GM19397 (cell line): ENCODE measurements at regions not wholly inside any gene's neighbourhood (a gene's known extent, or its start where the extent isn't known, plus 50 kb on each side); places are given as distances from the start of the nearest gene placed in this dataset.
"Not testable (repeated sequence)": the region's sequence is repeated elsewhere in the genome, so short reads cannot be mapped to it uniquely, and the experiment has no call there.

Experiments
- ATAC-seq: cut with Tn5 transposase; IDR thresholded peaks from one replicate; pipeline ENCODE4 v1.9.1; 2021; ENCODE audit warnings: mild to moderate bottlenecking, moderate library complexity; ENCODE audit not compliant: unreplicated experiment

DNA sequence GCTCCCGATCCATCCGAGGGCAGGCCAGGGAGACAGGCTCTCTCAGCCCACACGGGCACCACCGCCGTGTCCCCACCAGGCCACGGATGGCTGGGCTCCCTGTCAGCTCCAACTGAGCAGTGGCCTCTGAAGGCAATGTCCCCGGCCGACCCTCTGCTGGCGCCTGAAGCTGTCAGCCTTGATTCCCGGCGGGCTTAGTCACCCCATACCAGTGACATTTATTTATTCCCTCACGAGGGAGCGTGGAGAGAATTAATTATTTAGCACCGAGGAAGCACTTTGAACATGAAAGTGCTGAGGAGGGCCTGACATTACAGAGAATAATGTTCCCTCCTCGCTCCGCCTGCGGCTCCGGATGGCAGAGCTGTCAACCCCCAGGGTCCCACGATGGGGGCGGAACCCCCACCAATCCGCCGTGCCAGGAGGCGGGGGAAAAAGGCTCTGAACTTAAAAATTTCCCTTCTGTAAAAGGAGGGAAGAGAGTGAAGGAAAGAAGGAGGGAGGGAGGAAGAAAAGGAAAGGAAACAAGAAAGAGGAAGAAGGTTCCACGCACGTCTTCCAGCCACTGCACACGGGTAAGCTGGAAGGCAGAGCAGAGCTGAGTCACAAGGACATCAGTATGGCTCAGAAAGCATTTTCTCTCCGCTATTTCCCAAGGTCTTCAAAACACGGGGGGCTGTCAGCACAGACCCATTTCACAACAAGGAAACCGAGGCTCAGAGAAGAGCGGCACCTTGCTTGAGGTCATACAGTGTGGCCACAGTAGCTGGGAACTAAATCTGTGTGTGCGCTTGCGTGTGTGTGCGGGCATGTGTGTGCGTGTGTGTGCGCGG, 108.7 kb upstream of the NCOR2 start:
- no peak for ATAC-seq

DNA sequence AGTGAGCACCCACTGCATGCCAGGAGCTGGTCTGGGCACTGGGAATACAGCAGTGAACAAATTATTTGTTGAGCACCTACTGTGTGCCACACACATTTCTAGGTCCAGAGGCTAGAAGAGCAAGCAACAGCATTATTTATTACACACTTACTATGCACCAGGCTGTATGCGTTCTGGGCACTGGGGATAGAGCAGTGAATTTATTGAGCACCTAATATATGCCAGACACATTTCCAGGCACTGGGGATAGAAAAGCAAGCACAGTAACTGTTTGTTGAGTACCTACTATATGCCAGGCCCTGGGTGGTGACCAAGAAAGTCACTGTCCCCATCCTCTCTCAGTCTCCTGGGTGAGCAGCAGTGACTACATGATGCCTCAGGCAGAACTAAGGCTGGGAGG, 107.5 kb upstream of the NCOR2 start:
- no peak for ATAC-seq

DNA sequence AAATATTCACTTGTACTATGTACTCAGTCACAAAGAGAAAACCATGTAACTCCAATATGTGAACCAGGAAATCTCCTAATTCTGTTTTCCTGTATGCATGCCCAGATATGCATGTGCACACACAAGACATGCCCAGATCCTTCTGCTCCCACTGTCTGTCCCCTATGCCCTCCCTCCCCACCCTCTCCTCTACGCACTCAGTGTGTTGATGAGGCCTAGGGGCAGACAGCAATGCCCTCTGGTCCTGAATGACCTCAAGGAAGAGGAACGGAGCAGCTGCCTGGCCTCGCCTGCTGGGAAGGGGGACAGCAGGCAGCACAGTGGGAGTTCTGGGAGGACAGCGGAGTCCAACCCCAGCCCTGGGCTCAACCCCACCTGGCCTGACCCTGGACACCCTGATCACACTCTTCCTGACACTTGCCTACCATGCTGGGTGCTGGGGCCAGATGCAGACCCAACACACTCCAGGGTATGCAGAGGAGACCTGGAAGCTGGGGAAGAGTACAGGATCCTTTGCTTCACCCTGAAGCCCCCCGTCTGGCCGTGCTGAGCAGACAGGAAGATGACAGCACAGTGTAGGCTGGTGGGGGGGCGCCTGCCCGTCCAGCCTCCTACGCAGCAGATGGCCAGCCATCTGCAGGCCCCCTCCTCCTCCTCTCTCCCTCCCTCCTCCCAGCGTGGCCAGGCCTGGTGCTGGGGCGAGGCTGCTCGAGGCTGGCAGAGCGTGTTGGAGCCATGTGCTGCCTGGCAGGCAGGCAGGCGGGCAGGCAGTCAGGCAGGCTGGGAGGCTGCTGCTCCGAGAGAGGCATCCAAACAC, 106.6 kb upstream of the NCOR2 start:
- no peak for ATAC-seq

DNA sequence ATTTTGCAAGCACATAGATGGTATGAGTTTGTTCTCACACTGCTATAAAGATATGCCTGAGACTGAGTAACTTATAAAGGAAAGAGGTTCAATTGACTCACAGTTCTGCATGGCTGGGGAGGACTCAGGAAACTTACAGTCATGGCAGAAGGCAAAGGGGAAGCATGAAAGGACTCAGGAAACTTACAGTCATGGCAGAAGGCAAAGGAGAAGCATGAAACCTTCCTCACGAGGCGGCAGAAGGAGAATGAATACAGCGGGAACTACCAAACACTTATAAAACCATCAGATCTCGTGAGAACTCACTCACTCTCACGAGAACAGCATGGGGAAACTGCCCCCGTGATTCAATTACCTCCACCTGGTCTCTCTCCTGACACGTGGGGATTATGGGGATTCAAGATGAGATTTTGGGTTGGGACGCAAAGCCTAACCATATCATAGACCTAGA, 101.9 kb upstream of the NCOR2 start:
- ATAC-seq = not testable (repeated sequence)

DNA sequence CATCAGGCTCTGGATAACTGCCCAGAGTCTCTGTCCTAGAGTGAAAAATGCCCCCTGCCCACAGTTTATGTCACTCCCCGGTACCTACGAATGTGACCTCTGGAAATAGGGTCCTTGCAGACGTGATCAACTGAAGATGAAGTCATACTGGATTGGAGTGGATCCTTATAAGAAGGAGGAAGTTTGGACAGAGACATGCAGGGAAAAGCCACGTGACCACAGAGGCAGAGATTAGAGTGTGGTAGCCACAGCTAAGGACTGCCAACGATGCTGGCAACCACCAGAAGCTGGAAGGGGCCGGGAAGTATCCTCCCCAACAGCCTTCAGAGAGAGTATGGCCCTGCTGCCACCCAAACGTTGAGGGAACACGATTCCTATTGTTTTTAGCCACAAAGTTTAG, 101.2 kb upstream of the NCOR2 start:
- ATAC-seq = no peak

DNA sequence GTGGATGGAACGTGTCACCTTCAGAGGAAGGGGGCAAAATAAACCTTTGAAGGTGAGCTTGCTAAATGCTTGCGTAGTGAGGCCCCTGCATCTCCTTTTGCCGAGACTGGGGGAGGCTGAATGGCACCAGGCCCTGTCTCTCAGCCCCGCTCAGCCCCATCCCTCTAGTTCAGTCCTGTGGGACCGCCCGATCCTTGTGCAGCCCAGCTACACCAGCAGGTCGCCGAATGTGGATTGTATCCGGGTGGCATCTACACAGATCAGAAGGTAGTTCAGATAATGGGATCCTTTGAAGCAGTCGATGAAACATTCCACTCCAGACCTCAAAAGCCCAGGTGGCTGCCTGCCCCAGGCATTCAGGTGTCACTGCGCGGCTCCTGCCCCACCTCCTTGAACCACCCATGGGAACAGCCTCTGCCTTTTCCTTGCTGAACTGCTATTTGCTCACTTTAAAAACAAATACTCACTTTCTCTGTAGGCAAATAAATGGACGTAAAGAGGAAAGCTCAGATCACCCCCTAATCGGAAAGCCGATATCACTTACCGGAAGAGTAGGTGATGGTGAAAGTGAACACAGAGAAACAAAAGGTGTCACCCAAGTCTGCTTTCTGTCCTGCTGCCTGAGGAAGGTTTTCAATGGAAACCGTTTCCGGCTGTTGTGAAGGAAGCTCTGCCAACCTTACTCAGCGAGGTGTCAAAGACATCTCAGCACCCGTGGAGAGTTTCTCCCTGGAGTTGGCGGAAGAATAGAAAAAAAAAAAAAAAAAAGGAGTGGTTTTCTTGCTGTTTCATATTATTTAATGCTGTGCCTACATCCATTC, 100.3 kb upstream of the NCOR2 start:
- no peak for ATAC-seq

DNA sequence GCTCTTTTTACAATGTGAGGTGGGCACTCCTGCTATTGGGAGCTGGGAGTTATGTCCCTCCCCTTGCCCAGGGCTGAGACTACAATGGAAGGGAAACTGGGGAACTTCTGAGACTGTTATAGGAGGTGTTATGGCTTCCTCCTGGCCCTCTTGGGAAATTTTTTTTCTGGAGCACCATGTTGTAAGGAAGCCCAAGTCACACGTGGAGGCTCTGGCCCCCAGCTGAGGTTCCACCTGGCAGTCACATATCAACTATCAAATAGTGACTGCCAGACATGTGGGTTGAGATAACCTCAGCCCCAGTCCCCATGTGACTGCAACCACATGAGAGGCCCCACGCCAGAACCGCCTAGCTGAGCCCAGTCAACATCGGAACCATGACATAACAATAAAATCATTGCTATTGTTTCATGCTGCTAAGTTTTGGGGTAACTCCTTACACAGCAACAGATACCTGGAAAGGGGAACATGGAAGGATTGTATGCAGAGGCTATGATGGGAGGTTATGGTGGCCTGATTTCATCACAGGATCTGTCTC, 99.4 kb upstream of the NCOR2 start:
- no peak for ATAC-seq

DNA sequence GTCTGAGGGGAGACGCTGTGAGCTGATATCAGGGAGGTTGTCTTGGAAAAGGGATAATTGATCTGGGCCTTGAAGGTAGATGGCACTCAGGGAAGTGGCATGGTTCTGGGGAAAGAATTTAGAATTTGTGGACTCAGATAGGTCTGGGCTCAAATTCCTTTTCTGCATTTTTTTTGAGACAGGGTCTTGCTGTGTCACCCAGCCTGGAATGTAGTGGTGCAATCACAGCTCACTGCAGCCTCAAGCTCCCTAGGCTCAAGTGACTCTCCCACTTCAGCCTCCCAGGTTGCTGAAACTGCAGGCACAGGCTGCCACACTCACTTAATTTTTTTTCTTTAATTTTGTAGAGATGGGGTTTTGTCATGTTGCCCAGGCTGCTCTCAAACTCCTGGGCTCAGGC, 98.1 kb upstream of the NCOR2 start:
- no peak for ATAC-seq

DNA sequence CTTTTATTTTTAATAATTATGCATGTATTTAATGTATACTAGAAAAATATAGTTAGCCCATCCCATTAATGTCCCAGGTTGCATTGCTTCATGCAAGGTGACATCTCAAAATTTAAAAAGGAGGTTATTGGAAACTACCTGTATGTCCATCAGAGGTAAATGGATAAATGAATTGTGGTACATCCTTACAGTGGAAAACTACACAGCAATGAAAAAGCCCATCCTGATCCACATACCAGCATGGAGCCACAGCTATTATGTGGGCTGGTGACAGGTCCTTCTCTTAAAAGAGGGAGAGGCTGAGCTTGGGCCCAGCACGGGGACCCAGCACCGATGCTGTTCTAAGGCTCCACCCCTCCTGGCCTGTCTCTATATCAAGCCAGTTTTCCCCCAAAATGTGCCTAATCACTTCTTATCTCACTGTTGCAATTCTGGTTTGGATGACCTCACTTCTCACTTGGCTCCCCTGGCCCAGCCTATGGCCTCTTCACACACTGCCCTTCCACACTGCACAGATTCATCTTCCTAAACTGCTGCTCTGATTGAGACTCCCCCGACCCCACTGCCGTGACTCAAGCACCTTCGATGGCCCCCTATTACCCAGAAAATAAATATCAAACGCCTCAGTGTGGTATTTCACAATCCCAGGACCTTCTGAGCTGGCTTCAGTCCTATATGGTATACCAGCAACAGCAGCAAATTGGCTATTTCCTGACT, 97.1 kb upstream of the NCOR2 start:
- no peak for ATAC-seq

DNA sequence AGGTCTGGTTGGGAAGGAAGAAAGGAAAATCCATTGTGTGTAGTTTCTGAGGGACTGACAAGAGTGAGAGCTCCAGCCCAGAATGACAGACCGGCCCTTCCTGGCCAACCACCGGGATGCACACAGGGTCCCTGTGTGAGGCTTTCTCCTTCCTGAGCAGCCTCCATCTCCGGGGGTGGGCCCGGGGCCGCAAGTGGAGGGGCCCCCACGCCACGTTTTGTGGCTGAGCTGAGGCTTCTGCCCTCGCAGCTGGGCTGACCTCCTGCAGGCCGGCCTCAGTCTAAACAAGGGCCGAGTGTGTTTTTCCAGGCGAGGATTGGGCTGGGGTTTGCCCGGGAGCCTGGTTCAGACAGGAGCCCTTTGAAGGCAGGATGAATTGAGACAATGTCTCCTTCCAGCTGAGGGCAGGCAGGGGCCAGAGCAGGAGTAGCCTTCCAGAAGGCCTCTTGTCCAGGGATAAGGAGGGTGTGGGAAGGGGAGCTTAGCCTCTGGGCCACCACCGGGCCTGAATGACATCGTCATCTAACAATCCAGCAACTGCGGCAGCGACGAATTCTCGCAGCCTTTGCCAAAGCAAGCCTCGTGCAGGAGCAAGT, 96.5 kb upstream of the NCOR2 start:
- ATAC-seq = no peak

DNA sequence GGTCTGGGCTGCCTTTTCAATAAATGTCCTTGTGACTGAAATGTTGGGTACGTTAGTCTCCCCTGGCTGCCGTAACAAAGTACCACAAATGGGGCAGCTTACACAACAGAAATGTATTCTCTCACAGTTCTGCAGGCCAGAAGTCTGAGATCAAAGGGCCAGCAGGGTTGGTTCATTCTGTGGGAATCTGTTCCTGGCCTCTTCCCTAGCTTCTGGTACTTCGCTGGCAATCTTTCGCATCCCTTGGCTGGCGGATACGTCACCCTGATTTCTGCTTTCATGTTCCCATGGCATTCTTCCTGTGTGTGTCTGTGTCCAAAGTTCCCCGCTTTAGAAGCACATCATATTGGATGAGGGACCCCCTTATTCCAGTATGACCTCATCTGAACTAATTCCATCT, 95.8 kb upstream of the NCOR2 start:
- ATAC-seq = no peak

DNA sequence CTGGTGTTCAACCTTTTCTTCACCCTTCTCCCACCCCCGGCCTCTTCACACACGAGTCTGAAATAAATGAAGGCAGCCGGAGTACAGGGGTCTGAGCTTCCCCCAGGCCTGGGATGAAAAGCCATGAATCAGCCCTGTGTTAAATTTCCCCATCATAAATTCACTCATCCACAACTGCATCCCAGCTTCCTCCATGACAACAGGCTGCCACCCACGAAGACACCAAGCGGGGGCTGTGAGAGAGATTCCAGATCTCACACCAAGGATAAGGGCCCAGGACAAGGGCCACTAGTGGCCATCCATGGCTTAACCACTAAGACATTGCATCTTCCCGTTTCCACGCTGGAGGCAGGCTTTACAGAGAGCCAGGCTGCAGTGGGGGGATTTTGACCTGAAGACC, 93.9 kb upstream of the NCOR2 start:
- ATAC-seq = no peak

DNA sequence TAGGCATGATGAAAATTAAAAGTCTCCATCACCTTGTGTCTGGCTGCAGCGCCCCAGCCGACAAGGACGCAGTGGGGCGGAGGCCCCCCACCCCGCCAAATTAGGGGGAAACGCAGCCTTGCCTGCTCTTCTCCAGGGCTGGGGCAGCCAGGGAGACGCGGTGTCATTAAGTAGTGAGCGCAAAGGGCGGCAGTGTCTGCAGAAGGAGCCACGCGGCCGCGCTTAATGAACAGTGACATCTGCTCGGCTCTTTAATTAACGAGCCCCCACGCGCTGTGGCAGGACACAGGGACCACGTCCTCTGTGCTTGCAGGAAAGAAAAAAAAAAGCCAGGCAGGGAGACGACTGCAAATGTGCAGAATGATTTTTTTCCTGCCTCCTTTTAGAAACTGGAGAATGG, 93.4 kb upstream of the NCOR2 start:
- ATAC-seq = no peak

DNA sequence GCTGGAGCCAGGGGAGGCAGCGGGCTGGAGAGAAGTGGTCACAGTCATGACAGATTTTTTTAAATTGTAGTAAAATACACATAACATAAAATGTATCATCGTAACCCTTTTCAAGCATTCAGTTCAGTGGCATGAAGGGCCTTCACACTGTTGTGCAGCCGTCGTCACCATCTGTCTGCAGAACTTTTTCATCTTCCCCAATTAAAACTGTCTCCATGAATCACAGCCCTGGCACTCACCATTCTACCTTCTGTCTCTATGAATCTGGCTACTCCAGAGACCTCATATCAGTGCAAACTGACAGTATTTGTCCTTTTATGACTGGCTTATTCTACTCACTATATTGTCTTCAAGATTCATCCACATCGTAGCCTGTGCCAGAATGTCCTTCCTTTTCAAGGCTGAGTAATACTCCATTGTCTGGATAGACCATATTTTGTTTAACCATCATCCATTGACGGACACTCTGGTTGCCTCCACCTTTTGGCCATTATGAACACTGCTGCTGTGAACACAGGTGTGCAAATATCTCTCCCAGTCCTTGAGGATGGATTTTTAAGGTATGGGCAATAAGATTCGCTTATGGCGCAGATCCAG, 91.5 kb upstream of the NCOR2 start:
- no peak for ATAC-seq

DNA sequence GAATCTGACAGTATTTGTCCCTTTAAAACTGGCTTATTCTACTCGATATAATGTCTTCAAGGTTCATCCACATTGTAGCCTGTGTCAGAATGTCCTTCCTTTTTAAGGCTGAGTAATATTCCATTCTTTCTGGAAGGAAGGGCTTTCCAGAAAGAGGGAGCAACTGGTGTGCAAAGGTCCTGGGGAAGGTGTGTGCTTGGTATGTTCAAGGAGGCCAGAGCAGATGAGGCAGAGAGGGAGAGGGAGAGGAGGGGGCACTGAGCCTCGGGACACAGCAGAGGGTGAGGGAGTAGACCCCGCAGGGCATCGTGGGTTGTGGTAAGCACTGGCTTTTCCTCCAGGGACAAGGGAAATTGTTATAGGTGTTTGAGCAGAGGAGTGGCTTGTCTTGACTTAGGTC, 90.9 kb upstream of the NCOR2 start:
- ATAC-seq = no peak

DNA sequence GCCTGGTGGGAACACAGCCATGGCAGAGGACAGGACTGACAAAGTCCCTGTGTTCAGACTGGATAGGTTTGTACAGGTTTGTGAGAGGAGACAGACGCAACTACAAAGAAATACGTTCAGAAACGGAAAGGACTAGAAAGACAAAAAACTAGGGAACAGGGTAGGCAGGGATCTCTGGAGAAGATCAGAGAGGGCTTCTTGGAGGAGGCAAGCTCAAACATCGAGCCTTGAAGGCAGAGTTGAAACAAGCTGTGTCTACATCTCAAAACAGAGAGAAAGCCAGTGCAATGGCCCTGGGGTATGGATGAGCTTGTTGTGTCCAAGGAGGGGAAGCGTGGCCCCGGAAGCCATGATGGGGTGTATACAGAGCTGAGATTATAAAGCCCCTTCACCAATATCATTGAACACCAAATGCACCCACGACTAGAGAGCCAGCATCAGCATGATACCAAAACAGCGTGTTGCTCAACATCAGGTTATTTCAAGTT, 89.6 kb upstream of the NCOR2 start:
- no peak for ATAC-seq

DNA sequence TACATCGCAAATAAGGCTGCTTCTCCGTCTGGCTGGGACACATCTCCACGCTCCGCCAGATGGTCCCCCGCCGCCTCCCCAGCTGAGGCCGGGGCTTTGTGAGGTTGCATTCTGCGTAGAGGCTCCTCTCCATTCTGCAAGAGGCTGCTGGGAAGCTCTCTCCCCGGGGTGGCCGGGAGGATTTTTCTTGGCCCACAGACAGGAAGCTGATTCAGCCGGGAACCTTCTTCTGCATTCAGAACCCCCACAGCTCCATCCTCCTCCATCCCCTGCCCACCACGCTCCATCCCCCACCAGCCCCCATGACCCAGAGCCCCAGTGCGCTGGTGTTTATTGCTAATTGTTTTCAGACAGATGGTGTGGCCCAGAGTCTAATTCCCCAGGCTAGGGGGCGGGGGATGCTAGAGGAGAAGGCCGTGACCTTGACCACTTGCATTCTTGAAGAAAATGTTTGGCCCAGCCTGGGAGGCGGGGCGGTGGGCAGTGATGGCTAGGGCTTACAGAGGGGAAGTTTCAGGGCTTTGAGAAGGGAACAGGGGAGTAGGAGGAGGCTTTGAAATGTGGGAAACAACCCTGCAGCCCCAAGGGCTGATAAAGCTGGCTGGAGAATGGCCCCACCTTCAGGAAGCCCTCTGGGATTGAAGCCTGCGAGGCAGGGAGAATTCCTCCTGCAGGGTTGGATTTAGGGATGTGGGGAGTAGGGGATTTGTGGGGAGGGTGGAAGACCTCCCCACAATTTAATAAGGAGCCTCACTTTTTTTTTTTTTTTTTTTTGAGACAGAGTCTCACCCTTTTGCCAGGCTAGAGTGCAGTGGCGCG, 88.5 kb upstream of the NCOR2 start:
- no peak for ATAC-seq

DNA sequence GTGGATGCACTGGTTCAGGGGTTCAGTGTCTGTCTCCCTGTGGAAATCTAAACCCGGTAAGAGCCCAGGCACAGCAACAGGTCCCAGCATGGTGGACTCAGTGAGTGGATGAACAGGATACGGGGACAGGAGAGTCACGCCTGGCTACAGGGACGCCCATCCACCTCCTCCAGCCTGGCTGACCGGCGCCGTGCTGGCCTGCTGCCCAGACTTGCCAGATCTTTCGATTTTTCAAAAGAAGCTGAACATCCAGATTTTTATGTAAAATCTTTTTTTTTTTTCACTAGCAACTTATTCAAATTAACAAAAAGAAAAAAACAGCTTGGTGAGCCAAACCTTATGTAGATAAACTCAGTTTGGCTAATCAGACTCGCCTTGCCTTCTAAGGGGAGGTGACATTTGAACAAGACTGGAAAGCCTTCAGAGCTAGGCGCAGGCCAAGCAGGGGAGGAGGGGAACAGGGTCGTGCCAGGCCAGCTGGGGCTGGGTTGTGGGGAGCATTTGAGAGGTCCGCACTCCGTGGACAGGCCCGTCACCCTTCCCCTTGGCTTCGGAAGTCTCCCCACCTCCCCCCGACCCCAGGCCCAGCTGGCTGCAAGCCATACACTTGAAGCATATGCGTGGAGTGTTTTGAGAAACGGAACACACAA, 87.8 kb upstream of the NCOR2 start:
- no peak for ATAC-seq
